LNCaP clone FGC (cell line): ENCODE measurements at regions not wholly inside any gene's neighbourhood (a gene's known extent, or its start where the extent isn't known, plus 50 kb on each side); places are given as distances from the start of the nearest gene placed in this dataset.
"Not testable (repeated sequence)": the region's sequence is repeated elsewhere in the genome, so short reads cannot be mapped to it uniquely, and the experiment has no call there.

Experiments used
- DNase-seq: peaks from one replicate; pipeline ENCODE4 v3.0.0-alpha.2; 2011; ENCODE audit warnings: low read depth
- H3K4me3 ChIP-seq: 2 replicates; pipeline ENCODE4 v1.5.1; 2011; ENCODE audit warnings: mild to moderate bottlenecking, low read depth, low read length, control low read depth
- TF ChIP-seq, protein P1 (sequence below): IDR thresholded peaks from 2 replicates; pipeline ENCODE4 v1.5.1; 2012; ENCODE audit warnings: mild to moderate bottlenecking; ENCODE audit not compliant: control insufficient read depth, insufficient read depth; ENCODE audit errors: extremely low read depth

GRCh38 chr13:31594056-31594455 is 145.3 kb upstream of the RXFP2 start:
- no peak overlapping the region for H3K4me3 ChIP-seq
- no peak for DNase-seq
- TF ChIP-seq, protein P1, sequence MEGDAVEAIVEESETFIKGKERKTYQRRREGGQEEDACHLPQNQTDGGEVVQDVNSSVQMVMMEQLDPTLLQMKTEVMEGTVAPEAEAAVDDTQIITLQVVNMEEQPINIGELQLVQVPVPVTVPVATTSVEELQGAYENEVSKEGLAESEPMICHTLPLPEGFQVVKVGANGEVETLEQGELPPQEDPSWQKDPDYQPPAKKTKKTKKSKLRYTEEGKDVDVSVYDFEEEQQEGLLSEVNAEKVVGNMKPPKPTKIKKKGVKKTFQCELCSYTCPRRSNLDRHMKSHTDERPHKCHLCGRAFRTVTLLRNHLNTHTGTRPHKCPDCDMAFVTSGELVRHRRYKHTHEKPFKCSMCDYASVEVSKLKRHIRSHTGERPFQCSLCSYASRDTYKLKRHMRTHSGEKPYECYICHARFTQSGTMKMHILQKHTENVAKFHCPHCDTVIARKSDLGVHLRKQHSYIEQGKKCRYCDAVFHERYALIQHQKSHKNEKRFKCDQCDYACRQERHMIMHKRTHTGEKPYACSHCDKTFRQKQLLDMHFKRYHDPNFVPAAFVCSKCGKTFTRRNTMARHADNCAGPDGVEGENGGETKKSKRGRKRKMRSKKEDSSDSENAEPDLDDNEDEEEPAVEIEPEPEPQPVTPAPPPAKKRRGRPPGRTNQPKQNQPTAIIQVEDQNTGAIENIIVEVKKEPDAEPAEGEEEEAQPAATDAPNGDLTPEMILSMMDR: no peak

GRCh38 chr13:31595563-31595962 is 143.8 kb upstream of the RXFP2 start:
- no peak for DNase-seq
- H3K4me3 ChIP-seq: no peak overlapping the region
- TF ChIP-seq, protein P1: no peak

DNA sequence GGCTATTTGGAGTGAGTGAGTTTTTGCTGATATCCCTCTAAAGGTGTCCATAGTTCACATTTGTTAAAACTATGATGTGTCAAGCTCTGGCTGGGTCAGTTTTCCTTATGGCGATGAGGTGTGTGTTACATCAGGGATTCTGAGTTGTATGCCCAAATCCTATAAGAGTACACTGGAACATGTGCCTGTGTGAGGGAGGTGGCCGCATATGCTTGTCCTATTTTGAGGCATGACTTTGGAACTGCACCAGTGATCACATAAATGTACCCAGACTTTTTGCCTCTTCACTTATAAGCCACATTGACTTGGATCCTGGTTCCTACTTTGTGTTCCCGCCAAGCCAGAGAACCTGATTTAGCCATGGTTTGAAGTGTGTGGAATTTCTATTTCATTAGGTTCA is 140.3 kb upstream of the RXFP2 start:
- TF ChIP-seq, protein P1: no peak
- H3K4me3 ChIP-seq: no peak overlapping the region

GRCh38 chr13:31605076-31605860 is 134.1 kb upstream of the RXFP2 start:
- TF ChIP-seq, protein P1: no peak
- no peak for DNase-seq
- no peak overlapping the region for H3K4me3 ChIP-seq

More for the DNA sequence above, 140.3 kb upstream of the RXFP2 start:
- no peak for DNase-seq

DNA sequence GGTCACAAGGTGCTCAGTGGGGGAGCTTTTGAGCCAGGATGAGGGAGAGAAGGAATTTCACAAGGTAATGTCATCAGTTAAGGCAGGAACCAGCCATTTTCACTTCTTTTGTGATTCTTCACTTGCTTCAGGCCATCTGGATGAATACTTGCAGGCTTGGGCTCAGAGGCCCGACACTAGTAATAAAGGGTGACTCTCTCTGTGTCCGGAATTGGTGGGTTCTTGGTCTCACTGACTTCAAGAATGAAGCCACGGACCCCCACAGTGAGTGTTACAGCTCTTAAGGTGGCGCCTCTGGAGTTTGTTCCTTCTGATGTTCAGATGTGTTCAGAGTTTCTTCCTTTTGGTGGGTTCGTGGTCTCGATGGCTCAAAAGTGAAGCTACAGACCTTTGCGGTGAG is 131.8 kb upstream of the RXFP2 start:
- not testable (repeated sequence) for H3K4me3 ChIP-seq, DNase-seq

DNA sequence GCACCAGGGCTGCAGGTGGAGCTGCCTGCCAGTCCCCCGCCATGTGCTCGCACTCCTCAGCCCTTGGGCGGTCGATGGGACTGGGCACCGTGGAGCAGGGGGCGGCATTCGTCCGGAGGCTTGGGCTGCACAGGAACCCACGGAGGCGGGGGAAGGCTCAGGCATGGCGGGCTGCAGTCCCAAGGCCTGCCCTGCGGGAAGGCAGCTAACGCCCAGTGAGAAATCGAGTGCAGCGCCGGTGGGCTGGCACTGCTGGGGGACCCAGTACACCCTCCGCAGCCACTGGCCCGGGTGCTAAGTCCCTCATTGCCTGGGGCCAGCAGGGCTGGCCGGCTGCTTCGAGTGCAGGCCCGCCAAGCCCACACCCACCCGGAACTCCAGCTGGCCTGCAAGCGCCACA is 130.5 kb upstream of the RXFP2 start:
- not testable (repeated sequence) for H3K4me3 ChIP-seq, DNase-seq

GRCh38 chr13:31610270-31610998 is 128.9 kb upstream of the RXFP2 start:
- TF ChIP-seq, protein P1: no peak
- H3K4me3 ChIP-seq: no peak overlapping the region
- DNase-seq: no peak

DNA sequence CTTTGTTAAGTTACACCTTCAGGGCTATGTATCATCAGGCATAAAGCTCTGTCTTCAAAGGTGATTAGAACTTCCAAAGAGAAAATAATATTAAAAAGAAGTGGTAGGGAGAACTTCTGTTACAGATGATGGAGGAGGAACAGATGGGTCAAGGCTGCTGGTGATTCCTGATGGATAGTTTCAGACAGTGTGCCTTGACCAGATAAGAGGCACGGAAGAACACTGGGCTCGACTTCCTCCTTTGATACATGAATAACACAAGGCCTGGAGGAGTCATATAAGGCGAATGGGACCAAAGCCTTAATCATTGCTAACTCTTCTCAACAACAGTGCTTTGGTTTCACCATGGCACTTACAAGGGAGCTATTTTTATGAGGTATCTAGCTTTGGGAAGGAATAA is 128.1 kb upstream of the RXFP2 start:
- DNase-seq: no peak
- TF ChIP-seq, protein P1: no peak
- no peak overlapping the region for H3K4me3 ChIP-seq
